Activated CD4-positive, alpha-beta memory T cell treated with anti-CD3 and anti-CD28 coated beads, Interleukin-2, amount 10 ng/mL, durations not matched to agents 7 days and 5 days (primary cell): ENCODE measurements at regions not wholly inside any gene's neighbourhood (a gene's known extent, or its start where the extent isn't known, plus 50 kb on each side); places are given as distances from the start of the nearest gene placed in this dataset.

ENCODE experiments used
- CTCF ChIA-PET: fragments of 350-600 bp; sonication (Branson Sonifier 250); formaldehyde crosslinking; loops from one replicate; lab custom pipeline; 2021; ENCODE audit warnings: antibody characterized with exemption, inconsistent platforms; lab: Charles Lee
- POLR2A ChIA-PET: fragments of 350-600 bp; sonication (Branson Sonifier 250); formaldehyde crosslinking; loops from one replicate; lab custom pipeline; 2021; ENCODE audit warnings: antibody characterized with exemption; lab: Charles Lee
- DNase-seq: peaks from one replicate; pipeline ENCODE4 v3.0.0-alpha.2; 2020
- H3K27ac Mint-ChIP-seq: one replicate; pipeline ENCODE4 v1.8.0; 2021; ENCODE audit warnings: mild to moderate bottlenecking, mixed read lengths
- H3K27me3 Mint-ChIP-seq: one replicate; pipeline ENCODE4 v1.8.0; 2021; ENCODE audit warnings: mixed read lengths
- H3K36me3 Mint-ChIP-seq: one replicate; pipeline ENCODE4 v1.8.0; 2021; ENCODE audit warnings: low read depth, mixed read lengths
- H3K4me1 Mint-ChIP-seq: one replicate; pipeline ENCODE4 v1.8.0; 2021; ENCODE audit warnings: mixed read lengths
- H3K4me3 Mint-ChIP-seq: one replicate; pipeline ENCODE4 v1.8.0; 2021; ENCODE audit warnings: mild to moderate bottlenecking, mixed read lengths
- H3K9me3 Mint-ChIP-seq: one replicate; pipeline ENCODE4 v1.8.0; 2021; ENCODE audit warnings: mixed read lengths

- no peaks in the 10 kb centered on the region for H3K9me3 Mint-ChIP-seq
- POLR2A ChIA-PET, result no interaction called here
- H3K27me3 Mint-ChIP-seq, result peaks cover 8% of the 10 kb centered on the region
- H3K4me1 Mint-ChIP-seq, result no peaks in the 10 kb centered on the region
- no peaks in the 10 kb centered on the region for H3K36me3 Mint-ChIP-seq
- CTCF ChIA-PET, result no interaction called here
- DNase-seq, result no peak
- H3K27ac Mint-ChIP-seq, result no peak overlapping the region
- H3K4me3 Mint-ChIP-seq, result no peak overlapping the region
Observed at GRCh38 chr21:35692311-35692710, 368.0 kb downstream of the SETD4 start.

DNA sequence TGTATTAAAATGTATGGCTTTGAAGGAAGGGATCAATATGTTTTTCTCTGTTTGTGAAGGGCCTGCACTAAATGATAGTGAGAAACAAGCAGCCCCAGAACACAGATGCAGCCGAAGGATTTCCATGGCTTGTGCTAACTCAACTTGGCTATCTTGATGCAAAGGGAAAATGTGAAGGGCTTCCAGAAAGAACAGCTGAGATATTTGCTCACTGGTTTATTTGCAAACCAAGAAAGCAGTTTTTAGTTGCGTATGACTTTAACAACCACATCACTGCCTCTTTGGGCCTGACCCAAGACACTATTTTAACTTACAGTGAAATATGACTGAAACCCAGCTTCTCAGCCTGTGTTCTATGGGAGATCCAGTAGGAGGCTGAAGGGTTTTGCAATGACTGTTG lies 369.9 kb downstream of the SETD4 start:
- no peaks in the 10 kb centered on the region for H3K4me1 Mint-ChIP-seq
- no peaks in the 10 kb centered on the region for H3K9me3 Mint-ChIP-seq
- ChIA-PET CTCF (no interaction called here), POLR2A (no interaction called here)
- H3K4me3 Mint-ChIP-seq, result no peak overlapping the region
- no peak overlapping the region for H3K27ac Mint-ChIP-seq
- peaks cover 15% of the 10 kb centered on the region for H3K27me3 Mint-ChIP-seq
- no peaks in the 10 kb centered on the region for H3K36me3 Mint-ChIP-seq
- no peak for DNase-seq

DNA sequence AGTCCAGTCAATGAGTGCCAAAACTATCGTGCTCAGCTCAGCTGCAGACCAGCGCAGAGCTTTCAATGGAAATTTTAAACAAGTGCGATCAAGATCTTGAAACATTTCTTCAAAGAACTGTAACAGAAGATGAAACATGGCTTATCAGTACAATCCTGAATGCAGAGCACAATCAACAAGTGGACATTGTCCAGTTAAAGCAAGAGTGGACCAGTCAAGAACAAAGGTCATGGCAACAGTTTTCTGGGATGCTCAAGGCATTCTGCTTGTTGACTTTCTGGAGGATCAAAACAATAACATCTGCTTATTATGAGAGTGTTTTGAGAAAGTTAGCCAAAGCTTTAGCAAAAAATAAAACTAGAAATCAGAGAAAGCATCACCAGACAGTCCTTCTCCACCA lies 374.2 kb downstream of the SETD4 start:
- ChIA-PET CTCF (no interaction called here), POLR2A (no interaction called here)
- H3K4me1 Mint-ChIP-seq, result peaks cover 3% of the 10 kb centered on the region
- H3K27me3 Mint-ChIP-seq, result peaks cover 22% of the 10 kb centered on the region
- H3K27ac Mint-ChIP-seq, result no peak overlapping the region
- no peak for DNase-seq
- no peak overlapping the region for H3K4me3 Mint-ChIP-seq
- no peaks in the 10 kb centered on the region for H3K36me3 Mint-ChIP-seq
- H3K9me3 Mint-ChIP-seq, result no peaks in the 10 kb centered on the region

DNA sequence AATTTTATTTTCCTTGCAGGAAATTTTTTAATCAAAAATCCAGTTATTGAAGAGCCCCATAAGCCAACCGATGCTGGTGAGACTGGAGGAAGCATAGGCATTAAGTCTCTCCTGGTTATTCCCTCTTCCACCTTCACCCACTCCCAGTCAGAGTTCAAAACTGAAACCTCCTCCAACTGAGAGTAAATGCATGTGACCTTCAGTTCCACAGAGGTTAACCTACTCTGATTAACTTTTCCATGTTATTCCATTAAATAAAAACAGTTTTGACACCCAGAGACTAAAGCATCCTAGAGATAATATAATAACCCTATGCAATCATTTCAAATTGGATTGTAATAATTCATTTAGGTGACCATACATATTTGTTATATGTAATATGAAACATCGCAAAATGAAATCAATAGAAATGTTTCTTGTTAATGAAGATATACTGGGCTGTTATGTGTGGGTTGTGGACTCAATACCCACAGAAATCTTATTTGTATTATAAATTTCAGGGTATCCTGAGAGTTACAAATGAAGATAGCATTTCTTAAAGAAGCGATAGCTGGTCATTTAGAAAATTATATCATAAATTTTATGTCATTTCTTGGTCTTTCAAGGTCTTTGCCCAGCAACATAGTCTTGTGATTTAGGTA lies 376.5 kb downstream of the SETD4 start:
- no peak for DNase-seq
- Mint-ChIP-seq H3K9me3 (no peaks in the 10 kb centered on the region), H3K4me3 (no peak overlapping the region), H3K27ac (no peak overlapping the region), H3K4me1 (peaks cover 3% of the 10 kb centered on the region), H3K36me3 (no peaks in the 10 kb centered on the region), H3K27me3 (peaks cover 21% of the 10 kb centered on the region)
- POLR2A ChIA-PET, result no interaction called here
- CTCF ChIA-PET, result no interaction called here

DNA sequence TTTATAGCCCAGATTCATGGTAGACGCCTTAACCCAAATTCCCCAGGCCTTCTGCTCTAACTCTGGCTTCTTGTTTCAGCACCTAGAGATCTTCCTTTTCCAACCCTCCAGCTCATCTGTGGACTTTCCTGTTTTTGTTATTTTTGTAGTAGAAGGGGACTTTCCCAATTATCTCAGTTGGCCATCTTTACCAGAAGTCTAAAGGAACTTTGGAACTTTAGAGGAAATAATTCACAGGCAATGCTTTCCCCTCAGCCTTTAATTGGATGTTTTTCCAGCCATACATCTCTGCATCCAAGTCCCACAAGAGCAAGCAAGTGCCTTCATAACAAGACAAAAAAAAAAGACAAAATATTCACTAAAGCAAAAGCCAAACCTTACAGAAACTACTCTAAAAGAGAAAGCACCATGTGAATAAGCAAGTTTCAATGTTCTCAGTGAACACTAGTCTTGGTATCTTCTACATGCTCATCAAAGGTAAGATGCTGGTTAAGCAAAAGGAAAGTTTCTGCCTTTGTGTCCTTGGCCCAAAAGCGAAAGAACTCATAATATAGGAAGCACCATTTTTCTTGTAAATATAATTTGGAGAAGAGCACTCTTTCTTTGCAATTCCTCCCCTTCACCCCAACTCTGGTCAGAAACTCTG lies 377.3 kb downstream of the SETD4 start:
- ChIA-PET CTCF (no interaction called here), POLR2A (no interaction called here)
- no peak for DNase-seq
- Mint-ChIP-seq H3K27me3 (peaks cover 24% of the 10 kb centered on the region), H3K27ac (no peak overlapping the region), H3K4me3 (no peak overlapping the region), H3K9me3 (no peaks in the 10 kb centered on the region), H3K4me1 (peaks cover 3% of the 10 kb centered on the region), H3K36me3 (no peaks in the 10 kb centered on the region)

DNA sequence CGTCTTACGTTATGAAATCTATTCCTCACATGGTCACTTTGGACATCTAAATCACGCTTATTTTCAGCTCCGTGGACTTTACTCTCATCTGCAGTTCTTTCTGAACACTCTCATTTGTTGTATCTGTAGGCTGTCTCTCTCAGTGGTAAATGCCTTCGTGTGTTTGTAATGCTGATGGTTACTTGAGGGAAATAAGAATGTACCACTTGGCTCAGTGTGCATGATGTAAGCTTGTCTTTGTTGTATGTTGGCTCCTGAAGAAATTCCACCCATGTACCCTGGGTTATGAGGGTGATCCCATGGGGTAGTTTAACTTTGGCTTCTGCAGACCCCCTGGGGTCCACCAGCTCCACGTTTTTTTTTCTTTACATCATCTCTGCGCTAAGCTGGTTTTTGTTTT lies 378.4 kb downstream of the SETD4 start:
- Mint-ChIP-seq H3K9me3 (no peaks in the 10 kb centered on the region), H3K27me3 (peaks cover 17% of the 10 kb centered on the region), H3K4me1 (peaks cover 3% of the 10 kb centered on the region), H3K27ac (no peak overlapping the region), H3K4me3 (no peak overlapping the region), H3K36me3 (no peaks in the 10 kb centered on the region)
- ChIA-PET POLR2A (no interaction called here), CTCF (no interaction called here)
- DNase-seq, result no peak

- POLR2A ChIA-PET, result no interaction called here
- no peak overlapping the region for H3K4me3 Mint-ChIP-seq
- no peak for DNase-seq
- H3K36me3 Mint-ChIP-seq, result no peaks in the 10 kb centered on the region
- CTCF ChIA-PET, result no interaction called here
- peaks cover 10% of the 10 kb centered on the region for H3K27me3 Mint-ChIP-seq
- peaks cover 3% of the 10 kb centered on the region for H3K4me1 Mint-ChIP-seq
- H3K9me3 Mint-ChIP-seq, result no peaks in the 10 kb centered on the region
- no peak overlapping the region for H3K27ac Mint-ChIP-seq
Observed at GRCh38 chr21:35679076-35679475, 381.2 kb downstream of the SETD4 start.

- CTCF ChIA-PET, result no interaction called here
- Mint-ChIP-seq H3K27ac (no peak overlapping the region), H3K36me3 (no peaks in the 10 kb centered on the region), H3K9me3 (no peaks in the 10 kb centered on the region), H3K4me1 (peaks cover 3% of the 10 kb centered on the region), H3K4me3 (no peak overlapping the region), H3K27me3 (peaks cover 13% of the 10 kb centered on the region)
- POLR2A ChIA-PET, result no interaction called here
- no peak for DNase-seq
Observed at GRCh38 chr21:35678393-35678792, 381.9 kb downstream of the SETD4 start.

- POLR2A ChIA-PET, result no interaction called here
- no peak overlapping the region for H3K4me3 Mint-ChIP-seq
- H3K4me1 Mint-ChIP-seq, result no peaks in the 10 kb centered on the region
- CTCF ChIA-PET, result no interaction called here
- no peaks in the 10 kb centered on the region for H3K9me3 Mint-ChIP-seq
- no peak overlapping the region for H3K27ac Mint-ChIP-seq
- no peak for DNase-seq
- H3K27me3 Mint-ChIP-seq, result peaks cover 11% of the 10 kb centered on the region
- H3K36me3 Mint-ChIP-seq, result no peaks in the 10 kb centered on the region
Observed at GRCh38 chr21:35677298-35677841, 383.0 kb downstream of the SETD4 start.

- CTCF ChIA-PET, result no interaction called here
- POLR2A ChIA-PET, result no interaction called here
- H3K4me3 Mint-ChIP-seq, result no peak overlapping the region
- H3K36me3 Mint-ChIP-seq, result no peaks in the 10 kb centered on the region
- no peaks in the 10 kb centered on the region for H3K9me3 Mint-ChIP-seq
- no peak overlapping the region for H3K27ac Mint-ChIP-seq
- no peak for DNase-seq
- no peaks in the 10 kb centered on the region for H3K4me1 Mint-ChIP-seq
- peaks cover 11% of the 10 kb centered on the region for H3K27me3 Mint-ChIP-seq
Observed at GRCh38 chr21:35674895-35675470, 385.3 kb downstream of the SETD4 start.

DNA sequence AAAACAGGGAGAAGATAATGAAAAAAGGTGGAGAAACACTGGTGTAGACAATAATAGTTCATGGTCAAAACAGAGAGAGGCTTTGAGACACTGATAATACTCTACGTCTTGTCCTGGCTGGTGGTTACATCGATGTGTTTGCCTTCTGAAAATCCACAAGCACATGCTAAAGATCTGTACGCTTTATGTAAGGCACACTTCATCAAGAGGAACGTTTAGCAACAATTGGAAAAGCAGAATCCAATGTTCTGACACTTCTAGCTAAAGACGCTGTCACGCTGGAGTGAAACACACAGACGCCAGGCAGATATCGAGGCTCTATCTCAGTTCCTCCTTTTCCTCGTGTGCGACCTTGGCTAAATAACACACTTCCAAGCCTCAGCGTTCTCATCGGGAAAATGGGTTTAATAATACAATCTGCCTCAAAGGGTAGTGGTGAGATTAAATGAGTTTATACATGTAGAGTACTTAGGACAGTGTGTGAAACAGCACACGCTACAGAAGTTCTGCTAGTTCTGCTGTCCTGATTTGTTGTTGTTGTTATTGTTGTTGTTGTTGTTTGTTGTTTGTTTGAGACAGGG lies 386.1 kb downstream of the SETD4 start:
- Mint-ChIP-seq H3K4me3 (no peak overlapping the region), H3K27ac (no peak overlapping the region), H3K4me1 (no peaks in the 10 kb centered on the region), H3K9me3 (no peaks in the 10 kb centered on the region), H3K36me3 (no peaks in the 10 kb centered on the region), H3K27me3 (peaks cover 14% of the 10 kb centered on the region)
- no peak for DNase-seq
- POLR2A ChIA-PET, result no interaction called here
- CTCF ChIA-PET, result no interaction called here

- peaks cover 14% of the 10 kb centered on the region for H3K27me3 Mint-ChIP-seq
- ChIA-PET CTCF (no interaction called here), POLR2A (no interaction called here)
- no peaks in the 10 kb centered on the region for H3K36me3 Mint-ChIP-seq
- no peaks in the 10 kb centered on the region for H3K4me1 Mint-ChIP-seq
- H3K27ac Mint-ChIP-seq, result no peak overlapping the region
- H3K9me3 Mint-ChIP-seq, result no peaks in the 10 kb centered on the region
- no peak for DNase-seq
- H3K4me3 Mint-ChIP-seq, result no peak overlapping the region
Observed at GRCh38 chr21:35672313-35672712, 388.0 kb downstream of the SETD4 start.

- Mint-ChIP-seq H3K4me3 (no peak overlapping the region), H3K27ac (no peak overlapping the region), H3K4me1 (no peaks in the 10 kb centered on the region), H3K9me3 (no peaks in the 10 kb centered on the region), H3K36me3 (no peaks in the 10 kb centered on the region), H3K27me3 (peaks cover 28% of the 10 kb centered on the region)
- ChIA-PET POLR2A (no interaction called here), CTCF (no interaction called here)
- no peak for DNase-seq
Observed at GRCh38 chr21:35664683-35665082, 395.6 kb downstream of the SETD4 start.
